LoVo (cell line): ENCODE measurements at regions not wholly inside any gene's neighbourhood (a gene's known extent, or its start where the extent isn't known, plus 50 kb on each side); places are given as distances from the start of the nearest gene placed in this dataset.

Experiments used
- DNase-seq: peaks from one replicate; pipeline ENCODE4 v3.0.0-alpha.2; 2016; ENCODE audit warnings: low spot score

DNA sequence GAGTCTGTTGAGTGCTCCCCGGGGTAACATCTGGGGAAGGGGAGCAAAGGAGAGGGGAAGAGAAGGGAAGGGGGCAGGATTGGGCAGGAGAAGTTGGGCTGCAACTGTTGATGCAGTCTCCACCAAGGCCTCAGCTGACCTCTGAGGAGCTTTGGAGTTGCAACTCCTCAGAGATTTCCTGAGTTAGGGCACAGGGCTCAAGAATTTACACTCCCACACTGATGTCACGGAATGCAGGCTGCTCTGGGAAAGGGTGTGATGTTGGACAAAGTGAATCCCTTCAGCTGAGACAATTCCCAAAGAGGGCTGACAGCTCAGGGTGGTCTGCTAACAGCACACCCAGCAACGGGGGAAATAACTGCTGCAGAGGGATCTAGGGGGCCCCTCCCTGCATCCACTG is 295.6 kb downstream of the PCNX1 start:
- no peak for DNase-seq

DNA sequence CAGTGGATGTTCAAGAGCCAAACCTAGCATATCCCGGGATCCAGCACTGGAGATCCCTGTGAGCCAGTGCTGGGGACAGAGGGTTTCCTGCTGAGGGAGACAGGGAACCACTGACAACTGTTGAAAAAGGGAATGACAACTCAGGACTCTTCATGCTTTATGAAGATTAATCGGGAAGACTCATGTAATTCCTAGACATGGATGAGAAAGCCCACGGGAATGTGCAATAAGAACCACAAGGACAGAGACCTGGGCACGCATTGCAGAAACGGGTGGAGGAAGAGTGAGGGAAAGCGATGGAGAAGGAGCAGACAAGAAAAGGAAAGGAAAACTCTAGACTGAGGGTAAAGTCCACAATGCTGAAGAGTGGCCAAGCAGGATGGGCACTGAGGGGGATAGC is 296.0 kb downstream of the PCNX1 start:
- DNase-seq, result no peak

DNA sequence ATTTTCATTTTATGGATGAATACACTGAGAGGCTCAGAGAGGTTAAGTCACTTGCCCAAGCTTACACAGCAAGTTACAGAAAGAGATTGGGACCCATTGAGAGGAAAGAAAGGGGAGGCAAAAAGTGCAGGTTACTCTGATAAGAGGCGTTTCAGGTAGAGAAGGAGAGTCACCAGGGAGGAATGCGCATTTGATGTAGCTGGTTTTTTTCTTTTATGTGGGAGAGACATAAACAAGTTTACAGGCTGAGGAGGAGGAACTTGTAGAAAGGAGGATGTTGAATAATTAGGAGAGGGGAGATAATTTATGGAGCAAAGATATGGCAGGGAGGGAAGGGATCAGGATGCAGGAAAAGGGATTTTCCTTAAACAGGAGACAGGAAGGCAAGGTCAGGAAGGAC is 297.0 kb downstream of the PCNX1 start:
- no peak for DNase-seq

DNA sequence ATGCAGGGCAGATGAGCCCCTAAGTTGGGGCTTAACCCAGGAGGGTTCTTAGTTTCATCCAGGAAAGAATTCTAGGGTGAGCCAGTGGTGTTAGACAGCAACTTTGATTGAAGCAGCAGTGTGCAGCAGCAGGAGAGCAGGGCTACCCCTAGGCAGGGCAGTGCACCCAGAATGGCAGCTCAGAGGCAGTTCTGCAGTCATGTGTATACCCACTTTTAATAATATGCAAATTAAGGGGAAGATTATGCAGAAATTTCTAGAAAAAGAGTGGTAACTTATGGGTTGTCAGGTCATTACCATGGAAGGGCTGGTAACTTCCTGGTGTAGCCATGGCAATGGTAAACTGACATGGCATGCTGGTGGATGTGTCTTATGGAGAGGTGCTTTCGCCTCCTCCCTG is 297.5 kb downstream of the PCNX1 start:
- DNase-seq, result no peak

DNA sequence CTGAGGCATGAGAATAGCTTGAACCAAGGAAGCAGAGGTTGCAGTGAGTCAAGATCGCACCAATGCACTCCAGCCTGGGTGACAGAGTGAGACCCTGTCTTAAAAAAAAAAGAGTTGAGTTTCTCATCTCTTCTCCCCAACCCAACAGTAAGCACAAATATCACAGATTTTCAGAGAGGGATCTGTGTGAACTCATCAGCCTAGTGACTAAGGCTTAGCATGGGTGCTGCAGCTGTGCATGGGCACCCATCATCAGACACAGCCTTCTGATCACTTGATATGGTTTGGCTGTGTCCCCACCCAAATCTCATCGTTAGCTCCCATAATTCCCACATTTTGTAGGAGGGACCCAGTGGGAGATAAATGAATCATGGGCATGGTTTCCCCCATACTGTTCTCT is 298.9 kb downstream of the PCNX1 start:
- no peak for DNase-seq

- no peak for DNase-seq
Observed at GRCh38 chr14:71206766-71207371, 299.6 kb downstream of the PCNX1 start.

- no peak for DNase-seq
Observed at GRCh38 chr14:71208702-71209357, 301.6 kb downstream of the PCNX1 start.

DNA sequence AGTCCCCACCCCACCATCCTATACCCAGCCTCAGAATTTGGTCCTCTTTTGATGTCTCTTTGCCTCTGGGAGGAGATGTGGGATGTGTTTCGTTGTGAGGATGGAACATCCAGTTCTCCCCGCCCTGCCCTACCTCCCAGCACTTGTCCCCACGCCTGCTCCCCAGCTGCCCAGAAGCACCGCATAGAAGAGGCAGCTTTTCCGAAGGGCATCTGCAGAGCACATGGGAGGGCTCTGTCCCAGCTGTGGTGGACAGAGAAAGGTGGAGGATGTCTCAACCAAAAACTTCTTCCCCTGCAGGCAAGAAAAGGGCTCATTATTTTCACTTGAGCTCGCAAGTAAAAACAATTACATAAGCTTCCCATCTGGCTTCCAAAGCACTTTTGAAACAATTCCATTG is 302.6 kb downstream of the PCNX1 start:
- no peak for DNase-seq

DNA sequence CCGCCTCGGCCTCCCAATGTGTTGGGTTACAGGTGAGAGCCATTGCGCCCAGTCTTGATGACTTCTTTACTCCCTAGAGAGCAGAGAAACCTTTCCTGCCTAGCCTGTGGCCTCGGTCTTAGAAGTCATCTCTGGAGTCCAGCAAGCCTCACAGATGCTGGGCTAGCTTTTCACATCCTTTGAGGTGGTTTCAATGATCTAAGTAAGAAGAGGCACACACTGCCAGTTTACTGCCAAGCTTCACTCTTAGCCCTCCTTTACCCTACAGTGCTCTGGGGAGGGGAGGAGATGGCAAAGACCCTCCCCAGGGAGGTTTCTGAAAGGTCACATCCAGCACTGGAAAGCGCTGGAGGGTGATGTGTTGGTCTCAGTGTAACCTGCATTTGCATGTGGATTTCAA is 304.8 kb downstream of the PCNX1 start:
- no peak for DNase-seq

- DNase-seq, result no peak
Observed at GRCh38 chr14:71212683-71213107, 305.4 kb downstream of the PCNX1 start.

- no peak for DNase-seq
Observed at GRCh38 chr14:71214241-71214640, 307.0 kb downstream of the PCNX1 start.

DNA sequence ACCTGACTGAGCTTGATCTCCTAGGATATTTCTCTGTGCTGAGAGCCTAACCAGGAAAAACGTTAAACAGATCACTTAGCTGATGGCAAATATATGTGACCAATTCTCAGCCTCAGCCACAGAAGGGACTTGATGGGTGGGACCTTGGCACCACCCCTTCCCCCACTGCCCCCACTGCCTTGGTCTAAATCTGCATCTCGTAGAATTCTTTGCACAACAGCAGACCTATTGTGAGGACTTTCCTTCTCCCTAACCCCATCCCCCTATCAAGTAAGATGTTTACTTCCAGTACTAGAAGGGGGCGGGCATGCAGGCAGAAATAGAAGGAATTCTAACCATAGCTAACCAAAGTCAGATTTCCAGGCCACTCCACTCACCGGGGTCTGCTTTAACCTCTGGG is 313.2 kb downstream of the PCNX1 start:
- DNase-seq, result no peak

GRCh38 chr14:71221119-71221518 is 313.9 kb downstream of the PCNX1 start:
- no peak for DNase-seq

- DNase-seq, result no peak
Observed at GRCh38 chr14:71225113-71225512, 317.9 kb downstream of the PCNX1 start.

GRCh38 chr14:71228711-71229110 is 321.5 kb downstream of the PCNX1 start:
- DNase-seq, result no peak

- no peak for DNase-seq
Observed at GRCh38 chr14:71229875-71230274, 322.6 kb downstream of the PCNX1 start.

- DNase-seq, result no peak
Observed at GRCh38 chr14:71230897-71231296, 323.6 kb downstream of the PCNX1 start.

DNA sequence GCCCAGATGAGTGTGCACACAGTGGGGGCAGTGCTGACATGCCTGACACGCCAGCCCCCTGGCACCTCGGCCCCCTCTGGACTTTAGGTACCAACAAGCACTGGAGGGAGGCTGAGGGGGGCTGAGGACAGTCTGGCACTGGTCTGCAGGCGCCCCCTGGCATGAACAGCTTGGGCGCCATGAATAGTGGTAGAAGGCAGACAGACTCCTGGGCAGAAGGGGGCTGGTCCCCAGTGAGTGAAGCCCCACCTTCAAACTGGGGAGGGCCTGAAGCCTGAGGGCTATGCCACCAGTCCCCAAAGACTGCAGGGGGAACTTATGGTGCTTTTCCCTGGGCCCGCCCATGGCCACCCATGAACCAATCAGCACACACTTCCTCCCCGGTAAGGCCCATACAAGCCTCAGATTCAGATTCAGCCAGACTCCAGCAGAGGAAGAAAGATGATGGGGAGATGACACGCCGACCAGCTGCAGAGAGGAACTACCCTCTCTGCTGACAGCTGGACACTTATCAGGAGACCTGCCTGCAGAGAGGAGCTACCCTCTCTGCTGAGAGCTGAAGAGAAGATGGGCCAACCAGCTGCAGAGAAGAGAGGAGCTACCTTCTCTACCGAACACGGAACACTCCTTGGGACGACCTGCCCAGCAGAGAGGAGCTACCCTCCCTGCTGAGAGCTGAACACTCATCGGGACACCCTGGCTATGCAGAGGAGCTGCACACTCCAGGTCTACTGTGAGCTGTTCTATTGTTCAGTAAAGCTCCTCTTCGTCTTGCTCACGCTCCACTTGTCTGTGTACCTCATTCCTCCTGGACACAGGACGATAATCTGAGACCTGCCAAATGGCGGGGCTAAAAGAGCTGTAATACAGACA is 324.5 kb downstream of the PCNX1 start:
- DNase-seq, result no peak

- DNase-seq, result no peak
Observed at GRCh38 chr14:71232506-71232905, 325.2 kb downstream of the PCNX1 start.

DNA sequence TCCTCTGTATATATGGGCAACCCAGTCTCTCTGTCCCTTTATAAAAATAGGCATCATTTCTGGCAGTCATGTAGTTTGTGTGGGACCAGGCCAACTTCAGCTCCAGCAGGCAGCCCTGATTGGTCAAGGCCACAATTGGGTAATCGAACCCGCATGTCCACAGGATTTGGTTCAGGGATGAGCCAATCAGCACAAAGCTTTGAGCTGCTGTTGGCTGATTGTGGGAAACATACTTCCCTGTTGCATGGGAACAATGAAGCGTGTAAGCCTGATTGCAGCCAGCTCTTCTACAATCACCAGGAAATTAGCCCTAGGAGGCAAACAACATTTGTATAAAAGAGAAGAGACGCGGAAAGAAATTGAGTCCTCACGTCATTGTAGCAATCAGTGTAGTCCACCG is 328.6 kb downstream of the PCNX1 start:
- DNase-seq, result no peak

DNA sequence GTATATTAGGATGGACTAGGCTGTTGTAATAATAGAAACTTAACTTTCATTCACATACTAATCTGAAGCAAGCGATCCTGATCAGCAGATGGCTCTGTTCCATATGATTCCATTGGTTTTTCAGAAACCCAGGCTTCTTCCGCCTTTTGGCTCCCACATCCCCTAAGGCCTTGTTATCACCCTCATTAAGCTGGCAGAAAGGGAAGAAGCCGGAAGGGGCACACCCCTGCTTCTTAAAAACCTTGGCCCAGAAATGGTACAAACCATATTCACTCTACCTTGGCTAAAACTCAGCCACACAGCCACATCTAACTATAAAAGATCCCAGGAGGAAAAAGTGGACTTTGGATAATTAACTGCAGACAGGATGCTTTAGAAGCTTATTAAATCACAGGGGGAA is 329.2 kb downstream of the PCNX1 start:
- DNase-seq, result no peak

DNA sequence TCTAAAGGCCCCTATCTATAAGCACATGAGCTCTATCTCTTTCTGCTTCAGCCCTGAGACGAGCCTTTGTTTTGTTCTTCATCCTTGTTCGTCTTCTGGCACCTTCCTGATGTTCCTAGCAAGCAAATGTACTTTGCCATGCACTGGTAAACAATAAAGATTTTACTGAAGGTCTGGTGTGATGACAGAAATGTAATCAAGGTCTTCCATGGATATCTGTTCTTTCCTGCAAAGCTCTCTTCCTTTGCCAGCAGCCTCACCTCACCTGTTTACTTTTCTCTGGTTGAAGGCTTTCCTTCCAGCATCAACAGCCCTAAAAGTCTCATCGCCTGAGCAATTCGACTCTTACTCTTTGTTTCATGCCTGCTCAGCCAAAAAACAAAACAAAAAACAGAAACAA is 330.3 kb downstream of the PCNX1 start:
- DNase-seq, result no peak

- no peak for DNase-seq
Observed at GRCh38 chr14:71238835-71239234, 331.6 kb downstream of the PCNX1 start.
